RWPE2 (cell line): ENCODE measurements at regions not wholly inside any gene's neighbourhood (a gene's known extent, or its start where the extent isn't known, plus 50 kb on each side); places are given as distances from the start of the nearest gene placed in this dataset.

ENCODE experiments used
- ATAC-seq: fragments of 200-7000 bp; cut with Tn5 transposase; 3 replicates; pipeline ENCODE4 v1.9.1; 2021; ENCODE audit warnings: low read depth
- DNase-seq: peaks from one replicate; pipeline ENCODE4 v3.0.0-alpha.2; 2020; ENCODE audit warnings: low spot score
- H3K27ac ChIP-seq: fragments of 450-650 bp; 2 replicates; pipeline ENCODE4 v1.5.1; 2017; ENCODE audit warnings: mild to moderate bottlenecking; ENCODE audit not compliant: poor library complexity, severe bottlenecking
- H3K27me3 ChIP-seq: fragments of 250-450 bp; sonication (Bioruptor Pico); 2 replicates; pipeline ENCODE4 v1.5.1; 2021; ENCODE audit warnings: mild to moderate bottlenecking, moderate library complexity; ENCODE audit not compliant: insufficient read depth, poor library complexity, severe bottlenecking
- H3K36me3 ChIP-seq: fragments of 250-450 bp; sonication (Bioruptor Pico); 2 replicates; pipeline ENCODE4 v1.5.1; 2020; ENCODE audit warnings: low read depth, mild to moderate bottlenecking, moderate library complexity
- H3K4me1 ChIP-seq: fragments of 250-450 bp; sonication (Bioruptor Pico); 2 replicates; pipeline ENCODE4 v1.5.1; 2021; ENCODE audit warnings: mild to moderate bottlenecking, moderate library complexity; ENCODE audit not compliant: insufficient read depth, poor library complexity, severe bottlenecking
- H3K4me3 ChIP-seq: fragments of 250-450 bp; sonication (Bioruptor Pico); 2 replicates; pipeline ENCODE4 v1.5.1; 2021; ENCODE audit warnings: mild to moderate bottlenecking, moderate library complexity; ENCODE audit not compliant: severe bottlenecking
- H3K9me3 ChIP-seq: fragments of 250-450 bp; sonication (Bioruptor Pico); 2 replicates; pipeline ENCODE4 v1.5.1; 2021; ENCODE audit warnings: mild to moderate bottlenecking, moderate library complexity; ENCODE audit not compliant: severe bottlenecking
- CTCF ChIP-seq: fragments of 450-650 bp; IDR thresholded peaks from one replicate; pipeline ENCODE4 v1.5.1; 2017; ENCODE audit warnings: mild to moderate bottlenecking, moderate library complexity; ENCODE audit not compliant: poor library complexity, severe bottlenecking

GRCh38 chr14:54229136-54229535, 167.7 kb upstream of the CDKN3 start:
- H3K4me1 ChIP-seq: peaks cover 16% of the 10 kb centered on the region
- H3K36me3 ChIP-seq: no peaks in the 10 kb centered on the region
- H3K27me3 ChIP-seq: no peaks in the 10 kb centered on the region
- TF ChIP-seq CTCF: no peak
- no peaks in the 10 kb centered on the region for H3K9me3 ChIP-seq
- H3K27ac ChIP-seq: no peak overlapping the region
- no peak for DNase-seq
- H3K4me3 ChIP-seq: no peak overlapping the region
- no peak for ATAC-seq

GRCh38 chr14:54230645-54231044, 166.2 kb upstream of the CDKN3 start:
- no peak overlapping the region for H3K27ac ChIP-seq
- no peak overlapping the region for H3K4me3 ChIP-seq
- no peak for DNase-seq
- TF ChIP-seq CTCF: no peak
- no peak for ATAC-seq
- no peaks in the 10 kb centered on the region for H3K27me3 ChIP-seq
- H3K9me3 ChIP-seq: no peaks in the 10 kb centered on the region
- no peaks in the 10 kb centered on the region for H3K36me3 ChIP-seq
- peaks cover 14% of the 10 kb centered on the region for H3K4me1 ChIP-seq

GRCh38 chr14:54232735-54233134, 164.1 kb upstream of the CDKN3 start:
- no peaks in the 10 kb centered on the region for H3K9me3 ChIP-seq
- no peak overlapping the region for H3K27ac ChIP-seq
- no peak for ATAC-seq
- DNase-seq: no peak
- TF ChIP-seq CTCF: no peak
- no peaks in the 10 kb centered on the region for H3K36me3 ChIP-seq
- no peaks in the 10 kb centered on the region for H3K27me3 ChIP-seq
- peaks cover 4% of the 10 kb centered on the region for H3K4me1 ChIP-seq
- H3K4me3 ChIP-seq: no peak overlapping the region

- TF ChIP-seq CTCF: no peak
- no peaks in the 10 kb centered on the region for H3K4me1 ChIP-seq
- no peak for DNase-seq
- no peak overlapping the region for H3K27ac ChIP-seq
- no peak for ATAC-seq
- H3K4me3 ChIP-seq: no peak overlapping the region
- no peaks in the 10 kb centered on the region for H3K27me3 ChIP-seq
- no peaks in the 10 kb centered on the region for H3K36me3 ChIP-seq
- H3K9me3 ChIP-seq: peaks cover 2% of the 10 kb centered on the region
These were observed 155.3 kb upstream of the CDKN3 start for GRCh38 chr14:54241517-54241916.

- no peak overlapping the region for H3K4me3 ChIP-seq
- H3K36me3 ChIP-seq: no peaks in the 10 kb centered on the region
- H3K9me3 ChIP-seq: no peaks in the 10 kb centered on the region
- TF ChIP-seq CTCF: no peak
- ATAC-seq (no peak), DNase-seq (no peak)
- peak overlapping the region; percentile 95 for H3K27ac ChIP-seq
- peaks cover 32% of the 10 kb centered on the region for H3K4me1 ChIP-seq
- no peaks in the 10 kb centered on the region for H3K27me3 ChIP-seq
These were observed 145.5 kb upstream of the CDKN3 start for GRCh38 chr14:54251356-54251755.
